GM19023 (cell line): ENCODE measurements at regions not wholly inside any gene's neighbourhood (a gene's known extent, or its start where the extent isn't known, plus 50 kb on each side); places are given as distances from the start of the nearest gene placed in this dataset.

Source experiments
- ATAC-seq: cut with Tn5 transposase; IDR thresholded peaks from one replicate; pipeline ENCODE4 v1.9.1; 2021; ENCODE audit warnings: mild to moderate bottlenecking, moderate library complexity; ENCODE audit not compliant: unreplicated experiment

DNA sequence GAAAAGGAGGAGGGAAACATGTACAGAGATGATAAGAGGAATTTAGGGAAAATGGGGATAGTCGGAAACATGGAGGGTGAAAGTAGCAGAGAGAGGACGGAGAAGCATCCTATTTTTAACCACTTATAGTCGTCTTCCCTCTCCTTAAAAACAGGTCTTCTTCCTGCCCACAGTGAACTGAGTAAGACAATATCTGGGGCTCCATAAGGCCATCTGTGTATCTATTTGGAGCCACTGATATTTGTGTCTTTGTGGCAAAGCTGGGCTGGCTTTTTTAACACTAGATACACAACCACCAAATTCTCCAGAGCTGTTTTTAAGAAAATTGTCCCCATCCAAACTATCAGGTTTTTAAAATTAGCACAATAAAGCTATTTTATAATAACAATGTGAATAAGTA is 109.5 kb upstream of the RAP1B start:
- no peak for ATAC-seq

GRCh38 chr12:68505970-68506369 is 104.7 kb upstream of the RAP1B start:
- no peak for ATAC-seq

GRCh38 chr12:68506619-68507018 is 104.1 kb upstream of the RAP1B start:
- ATAC-seq = no peak

DNA sequence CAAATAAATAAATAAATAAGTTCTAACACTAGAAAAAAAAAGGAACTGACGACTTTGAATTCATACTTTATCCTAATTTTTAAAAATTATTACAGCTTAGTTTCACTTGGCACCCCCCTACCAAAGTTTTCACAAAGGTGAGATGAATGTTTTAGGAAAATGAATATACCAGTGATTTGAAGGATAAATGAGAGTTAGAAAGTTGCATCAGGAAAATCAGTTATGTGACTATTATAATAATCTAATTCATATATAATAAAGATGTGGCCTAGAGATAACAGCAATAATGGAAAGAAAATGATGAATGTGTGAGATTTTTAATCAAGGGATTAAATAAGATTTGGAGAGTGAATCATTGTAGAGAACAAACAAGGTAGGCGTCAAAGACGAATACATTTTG is 103.0 kb upstream of the RAP1B start:
- ATAC-seq = no peak

DNA sequence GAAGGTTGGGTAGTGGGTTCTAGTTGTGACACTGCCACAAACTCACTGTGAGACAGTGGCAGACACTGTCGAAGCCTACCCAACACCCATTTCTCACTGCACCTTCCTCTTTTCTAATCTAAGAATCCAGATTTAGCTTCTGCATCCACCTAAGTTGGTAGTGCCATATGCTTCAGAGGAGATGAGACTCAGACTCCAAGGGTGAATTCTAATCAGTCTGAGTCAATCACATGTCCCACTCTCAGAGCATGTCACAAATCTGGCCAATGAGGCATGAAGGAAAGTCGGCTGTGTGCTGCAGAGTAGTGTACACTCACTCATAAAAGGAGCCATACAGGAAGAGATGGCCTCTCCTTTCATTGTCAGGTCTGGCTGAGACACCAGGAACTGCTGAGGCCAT is 102.1 kb upstream of the RAP1B start:
- ATAC-seq = no peak

DNA sequence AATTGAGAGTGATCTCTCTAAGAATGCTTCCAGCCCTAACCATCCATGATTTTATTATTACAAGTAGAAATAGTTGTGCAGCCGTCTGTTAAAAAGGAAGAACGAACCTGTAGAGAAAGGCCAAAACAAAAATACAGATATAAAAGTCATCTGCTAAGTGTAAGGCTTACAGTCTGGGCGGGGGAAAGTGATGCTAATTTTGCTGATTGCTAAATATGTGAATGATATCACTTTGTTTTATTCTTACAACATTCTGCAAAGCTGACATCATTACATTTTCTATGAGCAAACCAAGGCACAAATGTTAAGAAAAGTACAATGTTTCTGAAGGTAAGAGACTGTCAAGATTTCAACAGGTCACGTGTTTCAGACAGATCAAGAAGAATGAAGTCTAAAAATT is 101.5 kb upstream of the RAP1B start:
- no peak for ATAC-seq

DNA sequence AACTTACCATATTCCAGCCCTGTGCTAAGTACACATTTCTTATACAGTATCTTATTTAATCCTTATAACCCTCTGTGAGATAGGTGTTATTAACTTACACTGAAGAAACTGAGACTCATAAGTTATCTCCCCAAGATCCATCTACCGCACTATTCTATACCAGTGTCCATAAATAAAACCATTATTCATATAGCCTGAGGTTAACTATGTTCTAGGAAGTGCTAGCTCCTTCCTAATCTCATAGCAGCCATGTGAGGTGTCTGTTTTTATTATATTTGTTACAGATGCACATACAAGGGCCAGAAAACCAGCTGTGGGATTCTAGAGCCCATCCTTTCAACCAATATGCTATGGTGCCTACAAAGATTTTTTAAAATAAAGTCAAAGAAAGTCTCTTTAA is 100.3 kb upstream of the RAP1B start:
- ATAC-seq = no peak

- ATAC-seq = no peak
Observed at GRCh38 chr12:68514807-68515411, 95.8 kb upstream of the RAP1B start.

- ATAC-seq = no peak
Observed at GRCh38 chr12:68515793-68516192, 94.9 kb upstream of the RAP1B start.

- ATAC-seq = no peak
Observed at GRCh38 chr12:68521321-68521839, 89.3 kb upstream of the RAP1B start.

- ATAC-seq = no peak
Observed at GRCh38 chr12:68521848-68522502, 88.7 kb upstream of the RAP1B start.

DNA sequence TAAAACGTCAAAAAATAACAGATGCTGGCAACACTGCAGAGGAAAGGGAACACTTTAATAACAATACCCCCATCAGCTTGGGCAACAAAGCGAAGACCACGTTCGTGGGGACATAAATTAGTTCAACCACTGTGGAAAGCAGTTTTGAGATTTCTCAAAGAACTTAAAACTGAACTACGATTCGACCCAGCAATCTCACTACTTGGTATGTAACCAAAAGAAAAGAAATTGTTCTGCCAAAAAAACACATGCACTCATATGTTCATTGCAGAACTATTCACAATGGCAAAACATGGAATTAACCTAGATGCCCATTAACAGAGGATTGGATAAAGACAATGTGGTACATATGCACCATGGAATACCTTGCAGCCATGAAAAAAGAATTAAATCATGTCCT is 81.2 kb upstream of the RAP1B start:
- ATAC-seq = no peak

DNA sequence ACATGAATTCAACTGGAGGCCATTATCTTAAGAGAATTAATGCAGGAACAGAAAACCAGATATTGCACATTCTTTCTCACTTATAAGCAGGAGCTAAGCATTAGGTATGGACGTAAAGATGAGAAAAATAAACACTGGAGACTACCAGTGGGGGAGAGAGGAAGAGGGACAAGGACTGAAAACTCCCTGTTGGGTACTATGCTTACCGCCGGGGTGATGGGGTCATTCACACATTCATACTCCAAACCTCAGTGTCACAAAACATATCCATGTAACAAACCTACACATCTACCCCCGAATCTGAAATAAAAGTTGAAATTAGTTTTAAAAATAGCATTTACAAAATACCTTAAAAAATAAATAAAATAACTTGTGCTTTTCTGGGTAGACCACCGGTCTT is 80.8 kb upstream of the RAP1B start:
- ATAC-seq = no peak

DNA sequence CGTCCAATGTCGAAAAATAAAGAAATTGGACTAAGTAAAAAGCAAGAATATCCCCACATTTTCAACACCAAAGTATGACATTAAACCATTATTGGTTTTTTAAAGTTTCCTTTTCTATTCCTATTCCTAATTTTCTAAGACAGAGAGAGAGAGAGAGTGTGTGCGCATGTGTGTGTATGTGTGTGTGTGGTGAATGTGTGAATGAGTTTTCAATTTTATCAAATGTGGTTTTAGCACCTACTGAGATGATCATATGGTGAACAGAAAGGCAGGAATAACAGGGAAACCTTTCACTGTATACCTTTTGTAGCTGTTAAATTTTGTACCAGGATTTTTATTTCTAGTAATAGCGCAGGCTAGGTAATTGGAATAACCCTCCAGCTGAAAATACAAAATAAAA is 80.4 kb upstream of the RAP1B start:
- ATAC-seq = no peak

GRCh38 chr12:68530965-68531364 is 79.7 kb upstream of the RAP1B start:
- no peak for ATAC-seq

- ATAC-seq = no peak
Observed at GRCh38 chr12:68532204-68532886, 78.4 kb upstream of the RAP1B start.

- ATAC-seq = no peak
Observed at GRCh38 chr12:68532887-68533248, 77.8 kb upstream of the RAP1B start.

DNA sequence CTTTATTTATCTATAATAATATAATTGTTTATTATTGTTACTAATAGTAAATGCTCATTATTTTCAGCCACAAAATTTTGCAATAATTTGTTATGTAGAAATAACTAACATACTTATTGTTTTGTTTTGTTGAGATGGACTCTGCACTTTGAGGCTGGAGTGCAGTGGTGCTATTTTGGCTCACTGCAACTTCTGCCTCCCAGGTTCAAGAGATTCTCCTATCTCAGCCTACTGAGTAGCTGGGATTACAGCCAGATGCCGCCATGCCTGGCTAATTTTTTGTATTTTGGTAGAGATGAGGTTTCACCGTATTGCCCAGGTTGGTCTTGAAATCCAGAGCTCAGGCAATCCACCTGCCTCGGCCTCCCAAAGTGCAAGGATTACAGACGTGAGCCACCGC is 76.6 kb upstream of the RAP1B start:
- ATAC-seq = no peak

DNA sequence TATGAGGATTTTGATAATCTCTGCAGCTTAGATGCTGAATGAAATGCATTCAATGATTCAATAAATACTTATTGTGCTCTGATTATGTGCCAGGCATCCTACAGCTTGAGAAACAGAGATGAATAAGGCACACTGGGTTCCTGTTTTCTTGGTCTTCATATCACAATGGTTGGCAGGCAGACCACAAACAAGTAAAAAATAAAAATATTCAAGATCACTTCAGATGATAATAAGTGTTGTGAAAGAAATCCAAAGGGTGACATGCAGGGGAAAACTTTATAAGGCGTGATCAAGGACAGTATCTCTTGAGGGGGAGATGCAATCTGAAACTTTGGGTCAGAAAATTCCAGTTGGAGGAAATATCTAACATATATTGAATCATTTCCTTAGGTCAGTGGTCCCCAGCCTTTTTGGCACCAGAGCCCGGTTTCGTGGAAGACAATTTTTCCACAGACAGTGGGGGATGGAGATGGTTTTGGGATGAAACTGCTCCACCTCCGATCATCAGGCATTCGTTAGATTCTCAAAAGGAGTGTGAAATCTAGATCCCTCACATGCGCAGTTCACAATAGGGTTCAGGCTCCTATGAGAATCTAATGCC is 73.7 kb upstream of the RAP1B start:
- ATAC-seq = no peak

DNA sequence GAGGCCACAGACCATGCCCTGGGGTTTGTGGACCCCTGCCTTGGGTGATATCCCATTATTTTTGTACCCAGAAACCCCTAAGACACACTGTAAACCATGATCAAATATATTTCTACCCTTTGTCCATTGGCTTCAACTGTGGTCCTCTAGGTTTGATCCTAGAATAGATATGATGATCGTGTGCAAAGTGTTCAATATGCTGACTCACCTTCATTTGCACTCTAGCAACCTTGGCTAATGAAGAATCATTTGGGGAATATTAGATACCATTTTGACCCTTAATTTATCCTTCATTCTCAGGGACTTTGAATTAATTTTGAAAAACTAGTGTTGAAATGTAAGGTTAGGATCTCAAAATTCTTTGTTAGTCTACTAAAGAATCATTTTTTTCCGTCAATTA is 73.1 kb upstream of the RAP1B start:
- no peak for ATAC-seq

DNA sequence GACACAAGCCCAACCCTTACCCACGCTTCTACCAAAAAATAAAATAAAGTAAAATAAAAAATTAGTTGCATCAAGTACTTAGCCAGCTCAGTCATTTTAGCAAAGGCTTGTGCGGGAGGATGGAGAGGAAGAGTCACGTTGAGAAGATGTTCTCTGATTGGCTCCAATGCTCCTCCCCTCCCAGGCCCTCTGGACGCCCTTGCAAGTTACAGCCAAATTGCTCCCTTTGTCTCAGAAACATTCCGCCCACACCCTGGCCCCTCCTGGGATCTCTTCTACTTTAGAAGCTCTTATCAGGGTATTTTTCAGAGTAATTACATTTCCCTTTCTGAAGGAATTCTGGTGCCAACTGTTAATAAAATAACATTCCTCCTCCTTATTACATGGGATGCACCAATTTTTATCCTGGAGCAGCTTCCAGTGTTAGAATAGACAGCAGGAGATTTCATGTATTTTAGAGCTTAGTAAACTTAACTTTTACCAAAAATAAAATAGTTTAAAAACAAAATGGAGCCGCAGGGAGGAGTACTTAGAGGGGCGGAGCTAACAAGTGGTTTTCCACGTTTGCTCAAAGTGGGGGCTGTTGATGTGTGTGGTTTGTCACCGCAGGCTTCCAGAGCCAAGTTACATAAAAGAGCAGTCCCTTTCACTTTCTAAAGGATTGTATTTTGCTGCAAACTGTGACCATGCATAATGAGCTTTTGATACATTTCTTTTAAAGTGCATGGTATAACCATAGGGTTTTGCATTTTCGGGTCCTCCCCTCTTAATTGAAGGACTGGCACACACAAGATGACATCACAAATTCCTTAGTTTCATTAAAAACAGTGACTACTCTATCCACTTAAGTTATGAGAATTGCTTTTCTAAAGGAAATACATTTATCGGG is 71.7 kb upstream of the RAP1B start:
- no peak for ATAC-seq
